Neural progenitor cell (in vitro differentiated cells): ENCODE measurements at regions not wholly inside any gene's neighbourhood (a gene's known extent, or its start where the extent isn't known, plus 50 kb on each side); places are given as distances from the start of the nearest gene placed in this dataset.
"Not testable (repeated sequence)": the region's sequence is repeated elsewhere in the genome, so short reads cannot be mapped to it uniquely, and the experiment has no call there.

Experiments used
- EZH2 ChIP-seq: fragments of 200-600 bp; sonication (generic); IDR thresholded peaks from 2 replicates; pipeline ENCODE4 v1.6.1; 2017; ENCODE audit warnings: antibody characterized with exemption, mild to moderate bottlenecking, moderate library complexity
- EZH2phosphoT487 ChIP-seq: fragments of 200-600 bp; sonication (generic); IDR thresholded peaks from 2 replicates; pipeline ENCODE4 v1.6.1; 2017; ENCODE audit warnings: antibody characterized with exemption
- TF ChIP-seq, protein P1 (sequence below): fragments of 200-600 bp; sonication (generic); IDR thresholded peaks from 2 replicates; pipeline ENCODE4 v1.5.1; 2017; ENCODE audit warnings: antibody characterized with exemption, mild to moderate bottlenecking

GRCh38 chr1:117717980-117718379 lies 112.1 kb downstream of the TENT5C start:
- TF ChIP-seq EZH2, EZH2phosphoT487: not testable (repeated sequence)
- TF ChIP-seq, protein P1, sequence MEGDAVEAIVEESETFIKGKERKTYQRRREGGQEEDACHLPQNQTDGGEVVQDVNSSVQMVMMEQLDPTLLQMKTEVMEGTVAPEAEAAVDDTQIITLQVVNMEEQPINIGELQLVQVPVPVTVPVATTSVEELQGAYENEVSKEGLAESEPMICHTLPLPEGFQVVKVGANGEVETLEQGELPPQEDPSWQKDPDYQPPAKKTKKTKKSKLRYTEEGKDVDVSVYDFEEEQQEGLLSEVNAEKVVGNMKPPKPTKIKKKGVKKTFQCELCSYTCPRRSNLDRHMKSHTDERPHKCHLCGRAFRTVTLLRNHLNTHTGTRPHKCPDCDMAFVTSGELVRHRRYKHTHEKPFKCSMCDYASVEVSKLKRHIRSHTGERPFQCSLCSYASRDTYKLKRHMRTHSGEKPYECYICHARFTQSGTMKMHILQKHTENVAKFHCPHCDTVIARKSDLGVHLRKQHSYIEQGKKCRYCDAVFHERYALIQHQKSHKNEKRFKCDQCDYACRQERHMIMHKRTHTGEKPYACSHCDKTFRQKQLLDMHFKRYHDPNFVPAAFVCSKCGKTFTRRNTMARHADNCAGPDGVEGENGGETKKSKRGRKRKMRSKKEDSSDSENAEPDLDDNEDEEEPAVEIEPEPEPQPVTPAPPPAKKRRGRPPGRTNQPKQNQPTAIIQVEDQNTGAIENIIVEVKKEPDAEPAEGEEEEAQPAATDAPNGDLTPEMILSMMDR: not testable (repeated sequence)
